Right hindlimb (tissue), 1 donor: ENCODE measurements at regions not wholly inside any gene's neighbourhood (a gene's known extent, or its start where the extent isn't known, plus 50 kb on each side); places are given as distances from the start of the nearest gene placed in this dataset.
"Not testable (repeated sequence)": the region's sequence is repeated elsewhere in the genome, so short reads cannot be mapped to it uniquely, and the experiment has no call there.

ENCODE experiments used
- DNase-seq: peaks from one replicate; pipeline ENCODE4 v3.0.0-alpha.2; 2018

DNA sequence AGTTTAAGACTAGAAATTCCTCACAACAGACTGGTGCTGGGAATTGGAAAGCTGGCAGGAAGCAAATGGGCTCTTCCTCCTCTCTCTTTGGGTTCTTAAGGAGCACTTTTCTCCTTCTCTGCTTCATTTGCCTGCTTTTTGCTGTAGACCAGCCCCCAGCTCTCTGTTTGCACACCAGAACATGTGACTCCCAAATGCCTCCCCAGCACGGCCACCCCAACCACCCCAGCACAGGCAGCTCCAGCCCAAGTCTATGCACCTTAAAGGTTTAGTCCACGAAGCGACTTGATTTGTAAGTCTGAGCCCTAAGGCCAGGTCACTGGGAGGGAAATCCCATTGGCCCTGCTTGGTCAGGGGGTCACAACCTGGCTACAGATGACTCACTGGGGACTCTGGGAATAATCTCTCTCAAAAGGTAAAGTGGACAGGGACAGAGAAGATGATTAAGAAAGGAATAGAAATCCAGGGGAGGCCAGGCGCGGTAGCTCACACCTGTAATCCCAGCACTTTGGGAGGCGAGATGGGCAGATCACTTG lies 377.8 kb upstream of the PROK2 start:
- no peak for DNase-seq

DNA sequence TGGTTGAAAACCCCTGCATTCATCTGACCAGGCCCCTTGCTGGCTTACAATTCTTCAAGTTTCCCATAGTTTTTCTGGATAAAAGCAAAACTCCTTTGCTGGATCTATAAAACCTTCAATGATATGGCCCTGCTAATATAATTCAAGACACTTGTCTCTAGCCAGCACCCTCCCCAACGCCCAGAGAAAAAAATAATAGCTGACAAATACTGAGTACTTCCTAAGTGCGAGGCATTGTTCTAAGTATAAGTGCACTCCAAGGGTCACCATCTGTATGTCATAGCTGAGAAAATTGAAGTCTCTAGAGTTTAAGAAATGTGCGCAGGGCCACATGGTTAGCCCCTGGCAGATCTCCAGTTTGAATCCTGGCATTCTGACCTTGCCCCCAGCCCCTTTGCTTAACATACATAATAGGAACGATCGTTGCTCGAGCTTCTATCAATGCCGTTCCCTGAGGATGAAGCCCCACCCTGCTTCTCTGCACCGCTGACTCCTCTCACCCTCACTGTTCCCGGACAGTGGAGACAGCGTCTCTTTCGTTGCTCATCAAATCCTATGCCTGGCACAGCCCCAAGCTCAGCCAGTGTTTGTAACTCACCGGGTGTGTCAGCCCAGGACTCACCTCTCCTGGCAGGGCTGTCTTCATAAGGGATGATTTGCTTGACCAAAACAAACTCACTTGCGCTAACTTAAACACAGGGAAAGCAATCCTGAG lies 377.1 kb upstream of the PROK2 start:
- no peak for DNase-seq

DNA sequence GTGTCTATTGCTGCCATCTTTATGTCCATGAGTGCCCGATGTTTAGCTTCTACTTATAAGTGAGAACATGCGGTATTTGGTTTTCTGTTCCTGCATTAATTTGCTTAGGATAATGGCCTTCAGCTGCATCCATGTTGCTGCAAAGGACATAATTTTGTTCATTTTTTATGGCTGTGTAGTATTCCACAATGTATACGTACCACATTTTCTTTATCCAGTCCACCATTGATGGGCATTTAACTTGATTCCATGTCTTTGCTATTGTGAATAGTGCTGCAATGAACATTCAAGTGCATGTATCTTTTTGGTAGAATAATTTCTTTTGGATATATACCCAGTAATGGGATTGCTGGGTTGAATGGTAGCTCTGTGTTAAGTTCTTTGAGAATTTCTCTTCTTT lies 376.3 kb upstream of the PROK2 start:
- not testable (repeated sequence) for DNase-seq

DNA sequence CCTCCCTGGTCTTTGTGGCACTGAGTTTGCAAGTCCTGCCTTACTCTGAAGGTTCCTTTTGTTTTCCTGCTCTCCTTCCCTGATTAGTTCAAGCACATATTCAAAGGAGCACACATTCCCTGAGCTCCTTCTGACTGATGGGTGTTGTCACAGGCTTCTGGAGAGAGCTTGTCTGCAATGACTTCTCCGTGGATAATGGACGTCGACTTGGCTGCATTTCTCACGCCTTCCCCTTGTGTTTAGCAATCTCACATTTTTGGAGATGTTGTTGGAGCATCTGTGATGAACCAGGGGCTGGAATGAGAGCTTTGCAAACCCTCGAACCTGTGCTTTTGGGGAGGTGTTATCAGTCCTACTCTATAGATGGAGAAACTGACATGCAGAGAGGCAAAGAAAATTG lies 375.4 kb upstream of the PROK2 start:
- no peak for DNase-seq

DNA sequence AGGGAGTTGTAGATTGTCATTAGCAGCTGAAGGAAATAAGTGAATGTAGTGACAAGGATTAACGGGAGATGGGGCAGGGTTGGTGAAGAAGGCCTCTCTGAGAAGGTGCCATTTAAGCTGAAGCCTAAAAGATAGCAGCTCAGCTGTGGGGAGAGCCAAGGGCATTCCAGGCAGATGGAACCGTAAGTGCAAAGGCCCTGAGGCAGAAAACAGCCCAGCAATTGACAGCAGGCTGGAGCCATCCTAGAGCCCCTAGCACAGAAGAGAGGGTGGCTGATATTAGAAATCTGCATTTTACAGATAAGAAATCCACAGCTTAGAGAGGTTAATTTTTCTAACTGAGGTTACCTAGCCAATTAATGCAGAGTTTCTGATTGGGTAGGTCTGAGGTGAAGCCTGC lies 374.5 kb upstream of the PROK2 start:
- DNase-seq: no peak

DNA sequence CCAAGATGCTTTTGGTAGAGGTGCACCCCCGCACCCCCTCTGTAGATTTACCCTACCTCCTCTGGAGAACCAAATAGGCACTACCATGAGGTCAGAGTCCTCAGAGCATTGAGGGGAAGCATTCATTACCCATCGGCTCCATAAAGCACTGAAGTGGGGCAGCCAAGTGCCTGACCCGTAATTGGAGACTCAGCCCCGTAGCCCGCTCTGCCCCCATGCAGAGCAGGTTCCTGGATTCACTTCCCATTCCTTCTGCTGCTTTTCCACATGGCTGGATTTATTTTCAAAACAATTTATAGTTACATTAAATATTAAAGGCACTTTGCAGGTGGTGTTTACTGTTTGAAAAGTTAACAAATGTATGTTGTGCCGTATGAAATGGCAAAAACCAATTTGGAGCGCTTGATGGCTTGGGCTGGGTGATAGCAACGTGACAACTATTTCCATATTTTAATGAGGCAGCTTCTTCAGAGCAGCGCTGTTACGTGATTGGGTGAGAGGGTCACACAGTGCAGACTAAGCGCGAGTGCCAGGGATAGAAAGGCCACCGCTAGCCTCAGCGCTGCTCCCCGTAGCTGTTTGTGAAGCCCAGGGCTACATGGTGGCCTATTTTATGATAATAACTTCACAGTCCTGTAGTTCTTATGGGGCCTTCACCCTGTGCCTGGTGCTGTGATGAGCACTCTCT lies 373.8 kb upstream of the PROK2 start:
- no peak for DNase-seq

DNA sequence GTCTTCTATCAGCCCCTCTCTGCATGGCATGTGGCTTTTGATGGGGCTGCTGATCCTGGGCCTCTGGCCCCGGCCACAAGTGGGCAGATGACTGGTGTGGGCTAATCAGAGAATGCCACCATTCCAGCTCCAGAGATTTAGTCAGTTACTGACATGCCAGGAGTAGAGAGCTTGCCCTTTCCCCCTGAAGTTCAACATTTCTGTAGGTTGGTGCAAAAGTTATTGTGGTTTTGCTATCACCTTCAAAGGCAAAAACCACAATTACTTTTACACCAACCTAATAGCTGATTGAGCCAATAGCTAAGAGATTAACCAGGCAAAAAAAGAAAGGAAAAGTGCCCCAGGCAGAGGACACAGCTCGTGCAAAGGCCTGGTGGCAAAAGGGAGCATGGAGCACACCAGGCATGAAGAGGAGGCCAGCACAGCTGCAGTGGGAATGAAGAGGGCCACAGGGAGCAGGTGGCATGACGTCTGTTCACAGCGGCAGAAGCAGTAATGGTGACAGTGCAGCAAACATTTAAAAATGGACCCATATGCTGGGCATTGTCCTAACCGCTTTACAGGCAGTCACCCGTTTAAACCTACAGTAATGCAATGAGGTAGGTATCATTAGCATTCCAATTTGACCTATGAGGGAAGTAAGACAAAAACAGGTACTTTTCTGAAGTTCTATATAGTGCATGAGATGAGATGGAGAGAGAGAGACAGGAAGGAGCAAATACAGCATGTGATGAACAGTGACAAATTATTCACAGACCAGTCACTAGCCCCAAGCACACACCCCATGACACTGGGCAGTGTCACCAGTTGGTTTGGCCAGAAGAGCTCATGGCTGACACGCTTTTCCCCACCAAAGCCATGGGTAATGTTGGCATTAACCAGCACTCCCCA lies 373.0 kb upstream of the PROK2 start:
- no peak for DNase-seq

DNA sequence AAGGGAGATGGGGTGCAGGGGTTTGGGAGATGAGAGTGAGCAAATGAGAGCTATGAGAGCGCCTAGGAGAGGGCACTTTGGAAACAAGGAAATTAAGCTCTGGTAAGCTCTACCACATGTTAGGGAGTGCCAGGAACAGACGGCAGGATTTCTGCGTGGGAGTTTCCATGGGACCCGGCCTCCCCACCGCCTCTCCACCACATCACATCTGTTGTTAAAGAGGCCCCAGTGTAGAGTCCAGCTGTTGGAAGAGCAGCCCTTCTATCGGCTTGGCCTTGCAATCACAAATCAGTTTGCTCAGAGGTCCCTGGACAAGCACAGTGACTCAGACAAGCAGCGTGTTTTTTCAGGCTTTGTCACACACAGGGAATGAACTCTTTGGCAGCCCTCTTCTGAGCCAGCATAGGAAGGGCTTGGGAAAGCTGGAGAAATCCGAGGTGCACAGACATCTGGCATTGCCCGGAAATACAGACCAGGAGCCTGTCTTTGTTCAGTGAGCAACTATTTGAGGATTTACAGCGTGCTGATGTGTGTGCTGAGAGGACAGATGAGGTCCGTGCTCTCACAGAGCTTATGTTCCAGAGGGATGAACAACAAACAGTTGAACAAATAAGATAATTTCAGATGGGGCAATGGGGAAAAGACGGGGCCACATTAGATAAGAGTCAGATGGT lies 370.6 kb upstream of the PROK2 start:
- peak; percentile 85 for DNase-seq

DNA sequence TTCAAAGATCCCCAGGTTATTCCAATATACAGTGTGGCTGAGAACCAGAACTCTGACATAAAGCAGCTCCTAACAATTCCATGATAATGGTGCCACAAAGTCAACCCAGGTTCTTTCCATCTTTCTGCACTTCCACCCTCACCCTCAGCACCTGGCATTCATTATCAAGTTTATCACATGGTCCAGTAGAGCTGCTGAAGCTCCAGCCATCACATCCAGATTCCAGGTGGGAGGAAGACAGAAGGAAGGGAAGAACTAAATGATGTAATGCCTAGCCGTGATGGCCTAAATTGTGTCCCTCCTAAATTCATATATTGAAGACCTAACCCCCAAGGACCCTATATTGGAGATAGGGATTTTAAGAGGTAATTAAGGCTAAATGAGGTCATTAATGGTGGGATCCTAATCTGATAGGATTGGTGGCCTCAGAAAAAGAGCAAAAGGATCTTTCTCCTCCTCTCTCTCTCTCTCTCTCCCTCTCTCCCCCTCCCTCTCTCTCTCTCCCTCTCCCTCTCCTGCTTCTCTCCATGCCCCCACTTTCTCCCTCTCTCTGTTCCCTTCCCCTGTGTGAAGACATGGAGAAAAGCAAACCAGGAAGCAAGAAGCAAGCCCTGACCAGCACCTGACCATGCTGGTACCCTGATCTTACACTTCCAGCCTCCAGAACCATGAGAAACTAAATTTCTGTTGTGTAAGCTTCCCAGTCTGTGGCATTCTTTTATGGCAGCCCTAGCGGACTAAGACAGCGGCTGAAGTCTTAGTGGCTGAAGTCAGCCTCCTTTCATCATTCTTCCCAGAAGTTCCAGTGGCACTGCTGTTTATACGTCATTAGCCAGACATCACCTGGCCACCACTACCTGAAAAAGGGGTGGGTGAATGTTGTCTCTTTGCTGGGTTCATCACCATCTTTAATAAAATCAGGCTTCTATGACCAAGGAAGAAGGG lies 369.7 kb upstream of the PROK2 start:
- no peak for DNase-seq

DNA sequence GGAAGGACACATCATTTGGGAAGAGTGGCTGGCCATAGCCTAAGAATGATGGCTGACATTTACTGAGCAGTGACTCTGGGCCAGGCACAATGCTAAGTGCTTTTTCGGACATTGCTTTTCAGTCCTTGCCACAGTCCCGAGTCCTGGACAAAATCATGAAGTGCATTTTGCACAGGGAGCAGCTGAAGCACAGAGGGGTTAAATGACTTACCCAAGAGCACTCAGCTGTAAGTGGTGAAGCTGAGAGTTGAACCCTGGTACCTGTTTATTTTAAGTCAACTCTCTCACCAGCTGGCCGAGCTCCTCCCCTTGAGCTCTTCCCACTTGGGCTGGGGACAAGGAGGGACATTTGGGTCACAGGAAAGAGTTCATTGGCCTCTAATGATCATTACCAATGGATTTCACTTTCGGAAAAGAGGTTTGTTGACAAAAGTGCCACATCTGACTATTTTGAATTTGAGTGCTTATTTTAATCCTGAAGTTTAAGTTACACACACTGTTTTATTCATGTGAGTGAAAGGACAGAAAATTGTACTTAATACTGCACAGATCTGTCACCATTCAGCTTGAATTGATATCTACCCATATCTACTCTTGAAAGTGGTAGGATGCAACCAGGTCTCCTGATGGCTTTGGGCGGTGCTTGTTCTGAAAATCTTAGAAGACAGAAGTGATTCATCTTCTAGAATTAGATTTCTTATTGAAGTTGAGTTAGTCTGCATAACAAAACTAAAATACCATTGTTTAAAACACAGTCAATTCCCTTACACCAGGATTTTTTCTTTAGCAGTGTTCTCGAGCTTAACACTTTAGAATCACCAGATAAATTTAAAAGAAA lies 368.7 kb upstream of the PROK2 start:
- no peak for DNase-seq

DNA sequence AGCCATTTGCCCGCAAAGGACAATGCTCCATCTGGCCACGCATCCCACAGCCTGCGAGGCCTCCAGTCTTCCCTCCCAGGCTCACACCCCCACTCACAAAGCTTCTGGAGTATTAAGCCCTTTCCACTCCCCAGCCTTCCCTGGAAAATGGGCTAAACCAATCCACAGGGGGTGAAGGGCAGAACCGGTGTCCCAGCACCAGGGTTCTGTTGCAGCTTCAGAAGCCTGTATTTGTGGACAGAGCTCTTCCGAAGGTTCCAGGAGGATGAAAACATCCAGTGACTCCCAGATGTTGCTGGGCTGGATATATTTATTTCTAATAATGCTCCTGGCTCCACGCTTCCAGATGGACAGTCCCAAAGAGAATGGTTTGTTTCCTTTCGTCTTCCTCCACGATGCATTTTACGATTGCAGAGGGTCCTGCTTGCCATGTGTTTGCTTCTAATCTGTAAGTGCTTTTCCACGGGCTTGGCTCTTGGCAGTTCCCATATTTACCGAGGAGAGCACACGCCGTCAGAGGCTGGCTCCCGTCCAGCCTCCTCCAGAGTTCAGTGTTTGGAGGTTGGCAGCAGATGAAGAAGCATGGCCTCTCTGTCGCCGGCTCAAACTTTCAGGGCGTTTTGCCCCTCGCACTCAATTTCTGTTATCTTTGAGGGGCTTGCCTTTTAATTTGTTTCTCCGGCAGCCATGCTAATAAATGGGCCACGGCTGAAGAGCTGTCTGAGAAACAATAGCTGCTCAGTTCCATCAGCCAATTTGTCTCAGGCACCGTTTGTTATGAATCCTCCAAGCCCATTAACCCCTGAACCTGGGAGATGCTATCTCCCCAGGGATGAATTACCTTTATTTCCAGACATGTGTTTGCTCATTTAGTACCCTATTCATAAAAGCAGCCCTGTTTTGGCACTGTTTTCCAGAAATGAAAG lies 367.9 kb upstream of the PROK2 start:
- peak; percentile 89 for DNase-seq

DNA sequence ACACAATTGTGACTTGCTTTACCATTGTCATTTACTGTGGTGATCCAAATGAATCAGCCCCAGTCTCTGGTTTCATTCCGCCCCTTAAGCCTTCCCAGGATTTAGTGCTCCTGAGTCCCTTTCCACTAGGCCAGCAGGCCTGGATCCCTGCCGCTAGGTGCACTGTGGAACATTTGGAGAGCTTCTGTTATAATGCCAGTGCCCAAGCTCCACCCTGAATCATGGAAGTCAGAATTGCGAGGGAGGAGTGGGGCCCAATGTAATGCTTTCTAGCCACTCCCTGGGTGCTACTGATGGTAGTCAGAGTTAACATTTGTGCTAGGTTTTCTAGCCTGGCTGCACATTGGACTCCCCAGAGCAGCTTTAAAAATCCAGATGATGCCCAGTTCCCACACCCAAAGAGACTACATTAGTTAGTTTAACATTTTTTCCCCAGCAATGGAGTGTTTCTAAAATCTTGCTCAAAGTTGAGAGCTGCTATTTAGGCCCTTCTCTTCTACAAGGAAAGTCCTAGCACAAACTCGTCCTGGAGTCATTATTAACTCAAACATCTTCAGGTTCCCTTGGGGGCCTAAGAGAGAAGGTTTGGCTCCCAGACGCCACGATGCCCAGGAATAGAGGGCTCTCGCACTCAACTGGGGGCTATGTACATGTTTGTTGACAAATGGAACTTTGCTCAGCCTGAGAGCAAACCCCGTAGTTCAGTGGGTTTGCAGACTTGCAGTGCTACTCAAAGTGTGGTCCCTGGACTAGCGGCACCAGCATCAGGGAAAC lies 366.7 kb upstream of the PROK2 start:
- DNase-seq: no peak

DNA sequence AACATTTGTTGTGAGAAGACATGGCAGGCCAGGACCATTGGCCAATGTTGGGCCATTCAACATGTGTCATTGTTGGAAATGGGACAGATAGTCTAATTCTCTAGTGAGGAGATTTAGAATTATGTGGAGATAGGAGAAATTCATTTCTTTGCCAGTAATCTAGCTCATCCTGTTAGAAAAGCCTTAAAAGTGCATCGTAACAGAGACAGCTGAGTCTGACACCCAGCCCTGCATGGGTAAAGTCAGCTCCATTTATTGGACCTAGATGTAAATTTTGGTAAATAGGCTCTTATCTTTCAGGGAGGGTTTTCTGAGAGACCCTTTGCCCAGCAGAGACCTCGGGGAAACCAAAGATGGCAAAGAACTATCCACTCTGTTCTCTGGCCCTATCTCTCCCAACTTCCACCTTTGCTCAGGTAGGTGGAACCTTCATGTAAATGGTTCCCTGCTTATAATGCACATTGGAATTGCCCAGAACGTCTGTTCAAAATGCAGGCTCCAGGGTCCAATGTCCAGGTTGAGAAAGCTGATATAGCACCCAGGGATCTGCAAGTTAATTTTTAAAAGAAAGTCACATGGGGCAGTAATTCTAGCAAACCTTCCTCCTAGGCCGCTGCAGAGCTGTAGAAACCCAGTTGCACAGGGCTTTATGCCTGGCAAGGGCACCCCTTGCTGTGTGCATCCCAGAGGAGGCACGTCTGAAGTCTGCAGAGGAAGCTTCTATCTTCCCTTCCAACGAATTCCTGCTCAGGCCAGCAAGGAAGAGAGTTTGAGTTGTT lies 365.9 kb upstream of the PROK2 start:
- no peak for DNase-seq

DNA sequence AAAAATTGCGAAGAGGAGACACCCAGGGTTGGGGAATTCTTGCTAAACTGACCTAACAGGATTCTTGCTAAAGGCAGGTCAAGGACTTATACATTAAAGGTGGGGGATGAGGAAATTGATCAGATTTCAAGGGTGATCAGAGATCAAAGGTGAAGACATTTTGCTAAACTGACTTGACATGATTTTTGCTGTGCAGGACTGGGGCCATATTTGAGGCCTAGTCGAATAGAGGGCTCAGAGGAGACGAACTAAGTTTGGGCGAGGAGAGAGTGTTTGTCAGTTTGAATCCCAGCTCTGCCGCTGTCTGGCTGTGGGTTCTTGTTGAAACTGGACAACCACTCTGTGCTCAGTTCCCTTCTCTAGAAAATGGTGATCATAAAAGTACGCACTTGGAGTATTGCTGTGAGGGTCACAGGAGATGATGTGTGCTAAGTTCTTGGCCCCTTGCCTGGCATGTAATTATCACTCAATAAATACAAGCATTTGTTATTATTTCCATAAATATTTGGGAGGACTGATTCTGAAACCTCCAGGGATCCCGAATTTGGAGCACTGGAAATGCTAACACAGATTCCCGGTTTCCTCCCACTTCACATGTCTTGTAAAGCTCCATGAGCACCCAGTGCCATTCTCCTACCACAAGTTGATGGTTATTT lies 364.8 kb upstream of the PROK2 start:
- DNase-seq: no peak

DNA sequence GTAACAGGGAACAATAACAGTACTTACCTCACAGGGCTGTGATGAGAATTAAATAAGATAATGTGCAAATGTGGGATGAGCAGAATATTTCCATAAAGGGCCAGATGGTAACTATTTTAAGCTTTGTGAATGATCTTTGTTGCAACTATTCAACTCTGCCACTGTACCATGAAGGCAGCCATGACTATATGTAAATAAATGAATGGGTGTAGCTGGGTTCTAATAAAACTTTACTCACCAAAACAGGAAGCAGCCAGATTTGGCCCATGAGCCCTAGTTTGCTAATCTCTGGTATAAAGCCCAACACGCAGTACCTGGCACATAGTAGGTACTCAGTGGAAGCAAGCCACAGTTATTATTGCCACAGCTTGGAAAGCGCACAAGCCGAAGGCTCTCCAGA lies 362.7 kb upstream of the PROK2 start:
- no peak for DNase-seq

DNA sequence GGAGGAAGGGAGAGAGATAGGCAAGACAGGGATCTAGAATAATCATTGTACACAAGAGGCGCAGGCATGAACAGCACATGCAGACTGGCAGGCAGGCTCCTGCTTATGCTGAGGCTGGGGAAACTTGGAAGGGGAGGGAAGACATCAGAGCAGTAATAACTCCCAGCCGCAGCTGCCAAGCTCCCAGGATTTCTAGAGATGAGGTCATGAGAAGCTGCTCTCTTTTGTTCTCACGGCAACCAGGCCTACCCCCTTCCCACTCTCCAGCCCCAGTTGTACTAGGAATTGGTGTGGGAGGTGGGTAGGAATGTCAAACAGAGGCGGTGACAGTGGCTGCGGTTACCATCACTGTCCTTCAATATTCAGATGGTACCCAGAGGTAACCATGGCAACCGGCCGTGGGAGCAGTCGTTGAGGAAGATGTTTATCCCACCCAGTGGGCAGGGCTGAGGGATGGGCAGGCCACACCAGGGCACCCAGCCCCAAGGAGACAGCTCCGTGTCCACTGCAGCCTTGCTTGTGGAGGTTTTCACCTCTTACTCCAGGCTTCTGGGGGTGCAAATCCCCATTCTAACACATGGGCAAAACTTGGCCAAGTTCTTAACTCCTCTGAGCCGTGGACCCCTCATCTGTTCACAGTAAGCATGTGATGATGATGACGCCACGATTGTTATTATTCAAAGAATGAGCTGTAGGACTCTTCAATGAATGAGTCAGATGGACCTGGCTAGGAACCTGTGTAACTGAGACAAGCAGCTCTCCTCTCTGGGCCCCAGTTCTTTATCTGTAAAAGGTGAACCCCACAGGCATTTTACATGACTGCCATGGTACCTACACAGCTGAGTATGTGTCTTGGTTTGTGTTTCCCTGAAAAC lies 360.8 kb upstream of the PROK2 start:
- DNase-seq: peak; percentile 77
